ENCODE measurements at regions not wholly inside any gene's neighbourhood (a gene's known extent, or its start where the extent isn't known, plus 50 kb on each side); places are given as distances from the start of the nearest gene placed in this dataset.

DNA sequence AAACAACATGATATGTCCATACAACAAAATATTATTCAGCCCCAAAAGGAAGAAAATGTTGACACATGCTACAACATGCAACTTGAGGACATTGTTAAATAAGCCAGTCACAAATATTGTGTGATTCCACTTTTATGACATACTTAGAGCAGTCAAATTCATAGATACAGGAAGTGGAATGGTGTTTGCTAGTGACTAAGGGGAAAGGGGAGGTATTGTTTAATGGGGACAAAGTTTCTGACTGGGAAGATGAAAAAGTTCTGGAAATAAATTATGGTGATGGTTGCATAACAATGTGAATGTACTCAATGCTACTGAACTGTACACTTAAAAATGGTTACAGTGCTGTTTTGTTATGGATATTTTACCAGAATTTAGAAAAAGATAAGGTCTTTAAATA is 77.7 kb downstream of the RHOU start:
- no peak for TF ChIP-seq ZFX (IDR thresholded peaks at IDR 0.05)
- TF ChIP-seq CTCF (conservative IDR thresholded peaks at IDR 0.05): no peak

DNA sequence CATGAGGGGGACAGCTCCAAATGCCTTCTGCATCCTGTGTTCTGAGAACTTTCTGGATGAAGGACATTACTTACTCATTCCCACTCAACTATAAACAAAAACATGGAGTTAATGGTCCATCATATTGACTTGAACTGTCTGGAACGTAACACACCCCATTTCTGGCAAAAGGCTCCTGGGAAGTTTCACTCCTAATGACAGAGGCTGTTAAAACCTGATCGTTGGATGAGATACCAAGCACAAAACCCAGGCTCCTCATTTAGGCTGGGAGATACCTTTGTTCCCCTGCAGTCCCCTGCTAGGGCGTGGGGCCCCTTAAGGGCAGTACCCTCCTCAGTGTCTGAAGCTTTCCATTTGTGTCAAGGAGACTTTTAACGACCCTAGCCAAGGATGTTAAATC is 78.9 kb downstream of the RHOU start:
- TF ChIP-seq CTCF (conservative IDR thresholded peaks at IDR 0.05): no peak
- TF ChIP-seq ZFX (IDR thresholded peaks at IDR 0.05): no peak

More for the DNA sequence above, 77.7 kb downstream of the RHOU start:
- H3K27ac ChIP-seq: no peak overlapping the region

DNA sequence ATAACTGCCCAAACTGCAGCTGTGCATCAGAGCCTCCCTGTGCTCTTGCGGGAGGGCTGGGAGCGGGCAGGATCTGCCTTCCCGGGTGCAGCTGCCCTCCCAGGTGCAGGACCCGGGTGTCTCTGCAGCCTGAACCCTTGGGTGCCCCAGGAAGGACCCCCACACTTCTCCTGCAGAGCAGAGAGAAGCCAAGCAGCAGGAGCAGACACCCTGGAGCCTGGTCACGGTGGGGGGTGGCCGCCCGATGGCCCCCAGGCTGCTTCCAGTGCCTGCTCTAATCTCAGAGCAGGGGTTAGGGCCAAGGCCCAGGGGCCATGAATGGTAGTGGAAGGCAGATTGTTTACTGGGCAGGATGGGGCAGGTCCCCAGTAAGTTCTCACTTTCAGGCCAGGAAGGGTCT is 83.0 kb downstream of the RHOU start:
- TF ChIP-seq ZFX (IDR thresholded peaks at IDR 0.05) (no peak), CTCF (conservative IDR thresholded peaks at IDR 0.05) (no peak)
- no peak overlapping the region for H3K27ac ChIP-seq

More for the DNA sequence above, 78.9 kb downstream of the RHOU start:
- H3K27ac ChIP-seq: no peak overlapping the region

DNA sequence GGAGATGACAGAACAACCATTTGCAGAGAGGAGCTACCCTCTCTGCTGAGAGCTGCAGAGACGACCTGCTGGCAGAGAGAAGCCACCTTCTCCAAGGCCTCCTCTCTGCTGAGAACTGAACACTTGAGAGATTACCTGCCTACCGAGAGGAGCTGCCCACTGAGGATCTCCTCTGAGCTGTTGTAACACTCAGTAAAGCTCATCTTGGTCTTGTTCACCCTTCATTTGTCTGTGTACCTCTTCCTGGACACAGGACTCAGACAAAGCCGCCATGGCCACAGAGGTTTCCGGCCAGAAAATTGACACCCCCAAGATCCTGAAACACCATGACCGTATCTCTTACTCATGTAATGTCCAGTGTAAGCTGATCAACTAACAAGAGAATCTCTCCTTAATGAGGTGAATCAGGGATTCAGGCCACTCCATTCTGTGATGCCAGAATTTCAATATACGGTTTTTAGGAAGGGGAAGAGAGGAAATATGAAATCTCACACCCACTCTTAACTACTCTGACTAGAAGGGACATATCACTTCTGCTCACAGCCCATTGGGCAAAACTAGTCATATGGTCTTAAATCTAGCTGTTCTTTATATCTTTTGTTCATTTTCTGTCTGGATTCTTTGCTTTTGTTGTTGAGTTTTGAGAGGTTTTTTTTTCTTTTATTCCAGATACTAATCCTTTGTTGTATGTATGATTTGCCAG is 83.8 kb downstream of the RHOU start:
- no peak overlapping the region for H3K27ac ChIP-seq
- no peak for TF ChIP-seq CTCF (conservative IDR thresholded peaks at IDR 0.05)
- TF ChIP-seq ZFX (IDR thresholded peaks at IDR 0.05): no peak

GRCh38 chr1:228821252-228821651 is 86.0 kb downstream of the RHOU start:
- no peak overlapping the region for H3K27ac ChIP-seq
- TF ChIP-seq CTCF (conservative IDR thresholded peaks at IDR 0.05): no peak

DNA sequence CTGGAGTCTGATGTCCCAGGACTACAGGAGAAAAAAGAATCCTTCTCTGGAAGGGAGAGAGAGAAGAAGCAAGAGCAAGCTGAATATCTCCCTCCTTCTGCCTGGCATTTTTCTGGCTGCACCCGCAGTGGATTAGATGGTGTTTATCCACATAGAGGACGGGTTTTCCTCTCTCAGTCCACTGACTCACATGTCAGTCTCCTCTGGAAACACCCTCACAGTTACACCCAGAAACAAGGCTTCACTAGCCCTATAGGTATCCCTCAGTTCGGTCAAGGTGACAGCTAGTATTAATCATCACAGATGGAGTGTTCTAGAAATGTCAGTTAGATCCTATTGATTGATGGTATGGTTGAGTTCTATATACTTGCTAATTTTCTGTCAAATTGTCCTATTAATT is 87.9 kb downstream of the RHOU start:
- no peak overlapping the region for H3K27ac ChIP-seq
- TF ChIP-seq ZFX (IDR thresholded peaks at IDR 0.05): no peak
- no peak for TF ChIP-seq CTCF (conservative IDR thresholded peaks at IDR 0.05)

DNA sequence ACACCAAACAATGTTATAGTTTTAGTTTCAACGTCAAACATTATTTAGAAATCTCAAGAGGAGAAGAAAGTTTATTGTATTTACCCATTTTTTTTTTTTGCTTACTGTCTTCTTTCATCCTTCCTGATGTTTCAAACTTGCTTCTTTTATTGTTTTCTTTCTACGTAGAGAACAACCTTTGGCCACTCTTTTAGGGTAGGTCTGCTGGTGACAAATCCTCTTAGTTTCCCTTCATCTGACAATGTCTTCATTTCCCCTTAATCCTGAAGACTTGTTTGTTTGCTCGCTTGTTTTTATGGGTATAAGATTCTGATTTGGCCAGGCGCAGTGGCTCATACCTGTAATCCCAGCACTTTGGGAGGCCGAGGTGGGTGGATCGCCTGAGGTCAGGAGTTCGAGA is 89.1 kb downstream of the RHOU start:
- no peak overlapping the region for H3K27ac ChIP-seq
- TF ChIP-seq ZFX (IDR thresholded peaks at IDR 0.05) (no peak), CTCF (conservative IDR thresholded peaks at IDR 0.05) (no peak)

All from C4-2B (cell line).